WTC11 (cell line): ENCODE measurements at regions not wholly inside any gene's neighbourhood (a gene's known extent, or its start where the extent isn't known, plus 50 kb on each side); places are given as distances from the start of the nearest gene placed in this dataset.

Experiments used
- ATAC-seq: fragments of 200-7000 bp; cut with Tn5 transposase; 2 replicates; pipeline ENCODE4 v1.10.0; 2021; ENCODE audit warnings: mild to moderate bottlenecking, moderate library complexity
- CTCF ChIA-PET: fragments of 300-600 bp; sonication (Branson Sonifier 250); formaldehyde crosslinking; loops from one replicate; lab custom pipeline; 2021; ENCODE audit warnings: antibody characterized with exemption; lab: Charles Lee
- POLR2A ChIA-PET: fragments of 350-600 bp; sonication (Branson Sonifier 250); formaldehyde crosslinking; loops from one replicate; lab custom pipeline; 2021; ENCODE audit warnings: antibody characterized with exemption; lab: Charles Lee
- DNase-seq: peaks from one replicate; pipeline ENCODE4 v3.0.0; 2021; ENCODE audit warnings: low spot score
- H3K27ac Mint-ChIP-seq: 2 replicates; pipeline ENCODE4 v1.8.0; 2021; ENCODE audit warnings: mixed read lengths
- H3K27me3 Mint-ChIP-seq: 2 replicates; pipeline ENCODE4 v1.8.0; 2021; ENCODE audit warnings: low read depth, mild to moderate bottlenecking, moderate library complexity, mixed read lengths
- H3K36me3 Mint-ChIP-seq: 2 replicates; pipeline ENCODE4 v1.8.0; 2021; ENCODE audit warnings: mixed read lengths
- H3K4me1 Mint-ChIP-seq: 2 replicates; pipeline ENCODE4 v1.8.0; 2022; ENCODE audit warnings: mixed read lengths
- H3K4me3 Mint-ChIP-seq: 2 replicates; pipeline ENCODE4 v1.8.0; 2021; ENCODE audit warnings: mild to moderate bottlenecking, moderate library complexity, mixed read lengths
- H3K9me3 Mint-ChIP-seq: 2 replicates; pipeline ENCODE4 v1.8.0; 2021; ENCODE audit warnings: mixed read lengths
- CREB1 ChIP-seq: sonication (generic); formaldehyde crosslinking; IDR thresholded peaks from 2 replicates; pipeline ENCODE4 v1.8.0; 2023; ENCODE audit warnings: mild to moderate bottlenecking, missing genetic modification reagents
- EMX1 ChIP-seq: fragments of 250-450 bp; sonication (Bioruptor Pico); IDR thresholded peaks from 2 replicates; pipeline ENCODE4 v1.8.0; 2021; ENCODE audit warnings: mild to moderate bottlenecking
- ESRRA ChIP-seq: sonication (generic); formaldehyde crosslinking; IDR thresholded peaks from 2 replicates; pipeline ENCODE4 v1.8.1; 2022; ENCODE audit warnings: mild to moderate bottlenecking, missing genetic modification reagents, borderline replicate concordance
- MYBL2 ChIP-seq: sonication (generic); formaldehyde crosslinking; IDR thresholded peaks from 2 replicates; pipeline ENCODE4 v1.8.1; 2023; ENCODE audit warnings: mild to moderate bottlenecking, moderate library complexity, missing genetic modification reagents
- NFYB ChIP-seq: sonication (generic); formaldehyde crosslinking; conservative IDR thresholded peaks from 2 replicates; pipeline ENCODE4 v1.8.0; 2022; ENCODE audit warnings: low read depth, missing genetic modification reagents
- OVOL2 ChIP-seq: fragments of 250-450 bp; sonication (Bioruptor Pico); IDR thresholded peaks from 2 replicates; pipeline ENCODE4 v1.9.0; 2021; ENCODE audit warnings: mild to moderate bottlenecking, borderline replicate concordance
- PRRX2 ChIP-seq: fragments of 250-450 bp; sonication (Bioruptor Pico); IDR thresholded peaks from 2 replicates; pipeline ENCODE4 v1.8.0; 2021; ENCODE audit warnings: mild to moderate bottlenecking
- ZNF138 ChIP-seq: sonication (generic); formaldehyde crosslinking; conservative IDR thresholded peaks from 2 replicates; pipeline ENCODE4 v1.8.1; 2022; ENCODE audit warnings: mild to moderate bottlenecking, moderate library complexity, missing genetic modification reagents
- ZNF317 ChIP-seq: sonication (generic); formaldehyde crosslinking; IDR thresholded peaks from 2 replicates; pipeline ENCODE4 v1.8.1; 2023; ENCODE audit warnings: low read depth, mild to moderate bottlenecking, moderate library complexity, missing genetic modification reagents, borderline replicate concordance
- TF ChIP-seq, protein P1 (sequence below): sonication (generic); formaldehyde crosslinking; IDR thresholded peaks from 2 replicates; pipeline ENCODE4 v1.8.1; 2022; ENCODE audit warnings: low read depth, missing genetic modification reagents, borderline replicate concordance
- TF ChIP-seq, protein P2 (sequence below): sonication (generic); formaldehyde crosslinking; IDR thresholded peaks from 2 replicates; pipeline ENCODE4 v1.8.1; 2023; ENCODE audit warnings: mild to moderate bottlenecking, missing genetic modification reagents
- TF ChIP-seq, protein P3 (sequence below): sonication (generic); formaldehyde crosslinking; IDR thresholded peaks from 2 replicates; pipeline ENCODE4 v1.8.0; 2022; ENCODE audit warnings: mild to moderate bottlenecking, missing genetic modification reagents
- TF ChIP-seq, protein P4 (sequence below): sonication (generic); formaldehyde crosslinking; IDR thresholded peaks from 2 replicates; pipeline ENCODE4 v1.8.1; 2023; ENCODE audit warnings: mild to moderate bottlenecking, missing genetic modification reagents, borderline replicate concordance

- TF ChIP-seq, protein P1, sequence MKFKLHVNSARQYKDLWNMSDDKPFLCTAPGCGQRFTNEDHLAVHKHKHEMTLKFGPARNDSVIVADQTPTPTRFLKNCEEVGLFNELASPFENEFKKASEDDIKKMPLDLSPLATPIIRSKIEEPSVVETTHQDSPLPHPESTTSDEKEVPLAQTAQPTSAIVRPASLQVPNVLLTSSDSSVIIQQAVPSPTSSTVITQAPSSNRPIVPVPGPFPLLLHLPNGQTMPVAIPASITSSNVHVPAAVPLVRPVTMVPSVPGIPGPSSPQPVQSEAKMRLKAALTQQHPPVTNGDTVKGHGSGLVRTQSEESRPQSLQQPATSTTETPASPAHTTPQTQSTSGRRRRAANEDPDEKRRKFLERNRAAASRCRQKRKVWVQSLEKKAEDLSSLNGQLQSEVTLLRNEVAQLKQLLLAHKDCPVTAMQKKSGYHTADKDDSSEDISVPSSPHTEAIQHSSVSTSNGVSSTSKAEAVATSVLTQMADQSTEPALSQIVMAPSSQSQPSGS, result no peak
- no peak for TF ChIP-seq MYBL2 (CRISPR knock-in tag)
- TF ChIP-seq ZNF138 (CRISPR knock-in tag), result no peak
These were observed 1137.7 kb upstream of the CNTN5 start (continued) for GRCh38 chr11:97883086-97883485.

- DNase-seq (no peak), ATAC-seq (no peak)
- H3K36me3 Mint-ChIP-seq, result no peaks in the 10 kb centered on the region
- peaks cover 3% of the 10 kb centered on the region; the same call in 1 of the 2 replicates for H3K4me1 Mint-ChIP-seq
- no peak for TF ChIP-seq OVOL2 (CRISPR knock-in tag)
- TF ChIP-seq, protein P2, sequence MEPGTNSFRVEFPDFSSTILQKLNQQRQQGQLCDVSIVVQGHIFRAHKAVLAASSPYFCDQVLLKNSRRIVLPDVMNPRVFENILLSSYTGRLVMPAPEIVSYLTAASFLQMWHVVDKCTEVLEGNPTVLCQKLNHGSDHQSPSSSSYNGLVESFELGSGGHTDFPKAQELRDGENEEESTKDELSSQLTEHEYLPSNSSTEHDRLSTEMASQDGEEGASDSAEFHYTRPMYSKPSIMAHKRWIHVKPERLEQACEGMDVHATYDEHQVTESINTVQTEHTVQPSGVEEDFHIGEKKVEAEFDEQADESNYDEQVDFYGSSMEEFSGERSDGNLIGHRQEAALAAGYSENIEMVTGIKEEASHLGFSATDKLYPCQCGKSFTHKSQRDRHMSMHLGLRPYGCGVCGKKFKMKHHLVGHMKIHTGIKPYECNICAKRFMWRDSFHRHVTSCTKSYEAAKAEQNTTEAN, result no peak
- H3K27me3 Mint-ChIP-seq, result no peaks in the 10 kb centered on the region
- no peak overlapping the region for H3K4me3 Mint-ChIP-seq
- POLR2A ChIA-PET, result no interaction called here
- CTCF ChIA-PET, result no interaction called here
- peaks cover 4% of the 10 kb centered on the region; the same call in 1 of the 2 replicates for H3K9me3 Mint-ChIP-seq
- H3K27ac Mint-ChIP-seq, result no peak overlapping the region
These were observed 1132.1 kb upstream of the CNTN5 start for GRCh38 chr11:97888641-97889040.

GRCh38 chr11:97890466-97890865, 1130.3 kb upstream of the CNTN5 start:
- ChIA-PET POLR2A (no interaction called here), CTCF (no interaction called here)
- no peak for DNase-seq
- TF ChIP-seq PRRX2 (CRISPR knock-in tag) (no peak), CREB1 (CRISPR knock-in tag) (no peak), NFYB (CRISPR knock-in tag) (no peak), MYBL2 (CRISPR knock-in tag) (no peak), ESRRA (CRISPR knock-in tag) (no peak), ZNF138 (CRISPR knock-in tag) (no peak), EMX1 (CRISPR knock-in tag) (no peak), ZNF317 (CRISPR knock-in tag) (no peak)
- TF ChIP-seq, protein P3, sequence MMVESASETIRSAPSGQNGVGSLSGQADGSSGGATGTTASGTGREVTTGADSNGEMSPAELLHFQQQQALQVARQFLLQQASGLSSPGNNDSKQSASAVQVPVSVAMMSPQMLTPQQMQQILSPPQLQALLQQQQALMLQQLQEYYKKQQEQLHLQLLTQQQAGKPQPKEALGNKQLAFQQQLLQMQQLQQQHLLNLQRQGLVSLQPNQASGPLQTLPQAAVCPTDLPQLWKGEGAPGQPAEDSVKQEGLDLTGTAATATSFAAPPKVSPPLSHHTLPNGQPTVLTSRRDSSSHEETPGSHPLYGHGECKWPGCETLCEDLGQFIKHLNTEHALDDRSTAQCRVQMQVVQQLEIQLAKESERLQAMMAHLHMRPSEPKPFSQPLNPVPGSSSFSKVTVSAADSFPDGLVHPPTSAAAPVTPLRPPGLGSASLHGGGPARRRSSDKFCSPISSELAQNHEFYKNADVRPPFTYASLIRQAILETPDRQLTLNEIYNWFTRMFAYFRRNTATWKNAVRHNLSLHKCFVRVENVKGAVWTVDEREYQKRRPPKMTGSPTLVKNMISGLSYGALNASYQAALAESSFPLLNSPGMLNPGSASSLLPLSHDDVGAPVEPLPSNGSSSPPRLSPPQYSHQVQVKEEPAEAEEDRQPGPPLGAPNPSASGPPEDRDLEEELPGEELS, result no peak
- TF ChIP-seq, protein P4, sequence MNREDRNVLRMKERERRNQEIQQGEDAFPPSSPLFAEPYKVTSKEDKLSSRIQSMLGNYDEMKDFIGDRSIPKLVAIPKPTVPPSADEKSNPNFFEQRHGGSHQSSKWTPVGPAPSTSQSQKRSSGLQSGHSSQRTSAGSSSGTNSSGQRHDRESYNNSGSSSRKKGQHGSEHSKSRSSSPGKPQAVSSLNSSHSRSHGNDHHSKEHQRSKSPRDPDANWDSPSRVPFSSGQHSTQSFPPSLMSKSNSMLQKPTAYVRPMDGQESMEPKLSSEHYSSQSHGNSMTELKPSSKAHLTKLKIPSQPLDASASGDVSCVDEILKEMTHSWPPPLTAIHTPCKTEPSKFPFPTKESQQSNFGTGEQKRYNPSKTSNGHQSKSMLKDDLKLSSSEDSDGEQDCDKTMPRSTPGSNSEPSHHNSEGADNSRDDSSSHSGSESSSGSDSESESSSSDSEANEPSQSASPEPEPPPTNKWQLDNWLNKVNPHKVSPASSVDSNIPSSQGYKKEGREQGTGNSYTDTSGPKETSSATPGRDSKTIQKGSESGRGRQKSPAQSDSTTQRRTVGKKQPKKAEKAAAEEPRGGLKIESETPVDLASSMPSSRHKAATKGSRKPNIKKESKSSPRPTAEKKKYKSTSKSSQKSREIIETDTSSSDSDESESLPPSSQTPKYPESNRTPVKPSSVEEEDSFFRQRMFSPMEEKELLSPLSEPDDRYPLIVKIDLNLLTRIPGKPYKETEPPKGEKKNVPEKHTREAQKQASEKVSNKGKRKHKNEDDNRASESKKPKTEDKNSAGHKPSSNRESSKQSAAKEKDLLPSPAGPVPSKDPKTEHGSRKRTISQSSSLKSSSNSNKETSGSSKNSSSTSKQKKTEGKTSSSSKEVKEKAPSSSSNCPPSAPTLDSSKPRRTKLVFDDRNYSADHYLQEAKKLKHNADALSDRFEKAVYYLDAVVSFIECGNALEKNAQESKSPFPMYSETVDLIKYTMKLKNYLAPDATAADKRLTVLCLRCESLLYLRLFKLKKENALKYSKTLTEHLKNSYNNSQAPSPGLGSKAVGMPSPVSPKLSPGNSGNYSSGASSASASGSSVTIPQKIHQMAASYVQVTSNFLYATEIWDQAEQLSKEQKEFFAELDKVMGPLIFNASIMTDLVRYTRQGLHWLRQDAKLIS (CRISPR knock-in tag), result no peak
- H3K4me3 Mint-ChIP-seq, result no peak overlapping the region
- peaks cover 4% of the 10 kb centered on the region; the same call in 1 of the 2 replicates for H3K9me3 Mint-ChIP-seq
- H3K36me3 Mint-ChIP-seq, result no peaks in the 10 kb centered on the region
- no peak for ATAC-seq
- H3K27ac Mint-ChIP-seq, result no peak overlapping the region
- no peaks in the 10 kb centered on the region for H3K27me3 Mint-ChIP-seq
- H3K4me1 Mint-ChIP-seq, result peaks cover 3% of the 10 kb centered on the region; the same call in 1 of the 2 replicates
